HEK293T (cell line): ENCODE measurements at regions not wholly inside any gene's neighbourhood (a gene's known extent, or its start where the extent isn't known, plus 50 kb on each side); places are given as distances from the start of the nearest gene placed in this dataset.

Experiments used
- CTCF ChIA-PET: fragments of 350-600 bp; formaldehyde crosslinking; extraction: SDS; loops from one replicate; lab custom pipeline; 2021; ENCODE audit warnings: antibody characterized with exemption, inconsistent platforms; lab: Yijun Ruan, JAX
- POLR2A ChIA-PET: fragments of 350-600 bp; formaldehyde crosslinking; extraction: SDS; loops from one replicate; lab custom pipeline; 2020; ENCODE audit warnings: antibody characterized with exemption, inconsistent platforms; lab: Yijun Ruan, JAX
- DNase-seq: peaks from one replicate; pipeline ENCODE4 v3.0.0; 2012; ENCODE audit warnings: mixed read lengths; ENCODE audit errors: extremely low spot score
- ARNT ChIP-seq: fragments of 450-650 bp; IDR thresholded peaks from 2 replicates; pipeline ENCODE4 v1.6.1; 2017; ENCODE audit warnings: mild to moderate bottlenecking
- BHLHE40 ChIP-seq: fragments of 450-650 bp; IDR thresholded peaks from 2 replicates; pipeline ENCODE4 v1.6.1; 2016; ENCODE audit warnings: mild to moderate bottlenecking, moderate library complexity, borderline replicate concordance
- CTBP1 ChIP-seq: fragments of 450-650 bp; IDR thresholded peaks from 2 replicates; pipeline ENCODE4 v1.6.1; 2016; ENCODE audit warnings: borderline replicate concordance
- ELF4 ChIP-seq: fragments of 450-650 bp; IDR thresholded peaks from 2 replicates; pipeline ENCODE4 v1.6.1; 2017; ENCODE audit warnings: antibody characterized with exemption
- FOXA1 ChIP-seq: fragments of 450-650 bp; IDR thresholded peaks from 2 replicates; pipeline ENCODE4 v1.6.1; 2016; ENCODE audit warnings: mild to moderate bottlenecking
- FOXK2 ChIP-seq: fragments of 450-650 bp; IDR thresholded peaks from 2 replicates; pipeline ENCODE4 v1.6.1; 2016; ENCODE audit warnings: mild to moderate bottlenecking
- FOXM1 ChIP-seq: fragments of 450-650 bp; IDR thresholded peaks from 2 replicates; pipeline ENCODE4 v1.6.1; 2017; ENCODE audit warnings: mild to moderate bottlenecking, borderline replicate concordance
- HDGF ChIP-seq: fragments of 450-650 bp; IDR thresholded peaks from 2 replicates; pipeline ENCODE4 v1.6.1; 2017; ENCODE audit warnings: antibody characterized with exemption, borderline replicate concordance
- L3MBTL2 ChIP-seq: fragments of 450-650 bp; conservative IDR thresholded peaks from 2 replicates; pipeline ENCODE4 v1.6.1; 2016; ENCODE audit warnings: mild to moderate bottlenecking
- LEF1 ChIP-seq: fragments of 450-650 bp; IDR thresholded peaks from 2 replicates; pipeline ENCODE4 v1.6.1; 2017; ENCODE audit warnings: mild to moderate bottlenecking, borderline replicate concordance
- NFRKB ChIP-seq: fragments of 450-650 bp; IDR thresholded peaks from 2 replicates; pipeline ENCODE4 v1.6.1; 2016; ENCODE audit warnings: mild to moderate bottlenecking, moderate library complexity
- SP1 ChIP-seq: fragments of 450-650 bp; IDR thresholded peaks from 2 replicates; pipeline ENCODE4 v1.6.1; 2017
- SUZ12 ChIP-seq: fragments of 450-650 bp; IDR thresholded peaks from 2 replicates; pipeline ENCODE4 v1.6.1; 2016; ENCODE audit warnings: mild to moderate bottlenecking
- TARDBP ChIP-seq: fragments of 450-650 bp; IDR thresholded peaks from 2 replicates; pipeline ENCODE4 v1.6.1; 2016
- ZNF384 ChIP-seq: fragments of 450-650 bp; IDR thresholded peaks from 2 replicates; pipeline ENCODE4 v1.6.1; 2016
- TF ChIP-seq, protein P1 (sequence below): fragments of 450-650 bp; IDR thresholded peaks from 2 replicates; pipeline ENCODE4 v1.6.1; 2016

DNA sequence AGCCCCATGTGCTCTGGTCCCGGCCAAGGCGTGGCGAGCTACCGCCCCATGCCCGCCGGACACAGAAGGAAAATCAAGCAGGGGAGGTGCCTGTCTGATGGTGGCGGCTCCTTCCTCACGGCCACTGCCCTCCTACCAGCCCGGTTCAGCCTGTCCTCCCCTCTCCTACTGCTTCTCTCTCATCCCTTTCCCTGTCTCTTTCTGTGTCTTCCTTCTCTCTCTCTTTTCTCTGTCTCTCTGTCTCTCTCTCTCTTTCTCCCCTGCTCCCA lies 279.1 kb downstream of the ASMT start:
- ChIA-PET POLR2A (no interaction called here), CTCF (no interaction called here)
- no peak for DNase-seq
- TF ChIP-seq SUZ12 (no peak), ELF4 (no peak), L3MBTL2 (no peak), CTBP1 (no peak), HDGF (no peak), FOXM1 (no peak), ZNF384 (no peak)

DNA sequence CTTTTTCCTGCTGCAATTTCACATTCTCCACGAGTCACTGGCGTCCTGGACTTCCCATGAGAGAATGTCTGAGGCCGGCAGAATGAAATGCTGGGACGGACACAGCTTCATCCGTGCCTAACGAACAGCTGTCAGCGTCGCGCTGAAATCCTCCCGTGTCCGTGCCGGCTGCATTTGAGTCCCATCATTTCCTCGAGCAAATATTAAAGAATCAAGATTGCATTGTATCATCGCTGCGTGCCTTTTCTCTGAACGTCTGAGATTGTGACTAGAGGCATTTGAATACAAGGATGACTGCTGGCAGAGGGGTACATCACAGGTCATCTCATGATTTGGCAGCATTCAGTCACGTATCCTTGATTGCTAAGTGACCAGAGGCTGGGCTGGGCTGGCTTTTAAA lies 279.9 kb downstream of the ASMT start:
- no peak for DNase-seq
- TF ChIP-seq SP1 (no peak), BHLHE40 (no peak), ZNF384 (no peak), HDGF (no peak), CTBP1 (no peak), ELF4 (no peak), FOXA1 (no peak), FOXK2 (no peak), FOXM1 (no peak), TARDBP (no peak), NFRKB (no peak), ARNT (no peak), L3MBTL2 (no peak), LEF1 (no peak), SUZ12 (no peak)
- TF ChIP-seq, protein P1, sequence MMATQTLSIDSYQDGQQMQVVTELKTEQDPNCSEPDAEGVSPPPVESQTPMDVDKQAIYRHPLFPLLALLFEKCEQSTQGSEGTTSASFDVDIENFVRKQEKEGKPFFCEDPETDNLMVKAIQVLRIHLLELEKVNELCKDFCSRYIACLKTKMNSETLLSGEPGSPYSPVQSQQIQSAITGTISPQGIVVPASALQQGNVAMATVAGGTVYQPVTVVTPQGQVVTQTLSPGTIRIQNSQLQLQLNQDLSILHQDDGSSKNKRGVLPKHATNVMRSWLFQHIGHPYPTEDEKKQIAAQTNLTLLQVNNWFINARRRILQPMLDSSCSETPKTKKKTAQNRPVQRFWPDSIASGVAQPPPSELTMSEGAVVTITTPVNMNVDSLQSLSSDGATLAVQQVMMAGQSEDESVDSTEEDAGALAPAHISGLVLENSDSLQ = no peak
- ChIA-PET POLR2A (no interaction called here), CTCF (no interaction called here)

DNA sequence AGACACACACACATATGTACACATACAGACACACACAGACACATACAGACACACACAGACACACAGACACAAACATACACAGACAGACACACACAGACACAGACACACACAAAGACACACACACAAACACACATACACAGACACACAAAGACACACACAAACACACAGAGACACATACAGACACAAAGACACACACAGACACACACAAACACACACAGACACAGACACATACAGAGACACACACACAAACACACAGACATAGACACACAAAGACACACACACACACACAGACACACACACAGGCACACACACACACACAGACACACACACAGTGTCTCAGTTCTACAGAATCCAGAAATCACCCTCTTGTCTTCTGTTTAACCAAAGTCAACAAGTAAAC lies 280.7 kb downstream of the ASMT start:
- POLR2A ChIA-PET = no interaction called here
- DNase-seq = no peak
- CTCF ChIA-PET = no interaction called here
- TF ChIP-seq CTBP1 (no peak), HDGF (no peak), NFRKB (no peak), FOXK2 (no peak), ELF4 (no peak), TARDBP (no peak), FOXA1 (no peak), FOXM1 (no peak), LEF1 (no peak), SP1 (no peak), BHLHE40 (no peak)

DNA sequence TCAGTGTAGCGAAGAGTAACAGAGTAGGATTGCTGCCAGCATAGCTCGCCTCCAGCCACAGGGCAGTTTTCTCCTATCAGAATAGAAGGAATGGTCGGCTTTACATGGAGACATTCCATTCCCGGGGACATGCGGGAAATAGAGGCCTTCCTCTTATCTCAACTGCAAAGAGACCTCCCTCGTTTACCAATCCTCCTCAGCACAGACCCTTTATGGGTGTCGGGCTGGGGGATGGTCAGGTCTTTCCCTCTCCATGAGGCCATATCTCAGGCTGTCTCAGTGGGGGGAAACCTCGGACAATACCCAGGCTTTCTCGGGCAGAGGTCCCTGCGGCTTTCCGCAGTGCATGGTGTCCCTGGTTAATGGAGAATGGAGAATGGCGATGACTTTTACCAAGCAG lies 285.0 kb downstream of the ASMT start:
- CTCF ChIA-PET = no interaction called here
- POLR2A ChIA-PET = no interaction called here
- no peak for DNase-seq
- TF ChIP-seq ARNT (no peak), HDGF (no peak), SUZ12 (no peak), FOXA1 (no peak), L3MBTL2 (no peak), BHLHE40 (no peak), TARDBP (no peak), CTBP1 (no peak), ZNF384 (no peak), LEF1 (no peak), FOXK2 (no peak), SP1 (no peak), ELF4 (no peak)
- TF ChIP-seq, protein P1 = no peak

DNA sequence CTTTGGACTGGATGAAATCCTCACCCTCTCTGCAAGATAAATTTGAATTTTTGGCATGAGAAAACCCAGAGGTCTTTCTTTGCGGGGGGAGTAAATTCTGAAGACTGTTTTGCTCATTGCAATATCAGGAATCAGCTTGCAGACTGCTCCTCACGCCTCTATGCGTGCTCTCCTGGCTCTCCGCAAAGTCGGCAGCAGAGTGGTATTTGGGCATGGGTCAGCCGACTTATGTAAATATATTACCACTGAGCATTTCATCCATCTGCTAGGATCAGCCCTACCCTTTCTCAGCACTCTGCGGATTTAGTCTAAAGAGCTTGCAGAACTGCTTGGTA lies 288.0 kb downstream of the ASMT start:
- TF ChIP-seq ZNF384 (no peak), SUZ12 (no peak), ELF4 (no peak), LEF1 (no peak), TARDBP (no peak), SP1 (no peak), L3MBTL2 (no peak), FOXA1 (no peak), HDGF (no peak), NFRKB (no peak), FOXM1 (no peak), FOXK2 (no peak), BHLHE40 (no peak), CTBP1 (no peak), ARNT (no peak)
- TF ChIP-seq, protein P1 = no peak
- DNase-seq = no peak
- ChIA-PET CTCF (no interaction called here), POLR2A (no interaction called here)

DNA sequence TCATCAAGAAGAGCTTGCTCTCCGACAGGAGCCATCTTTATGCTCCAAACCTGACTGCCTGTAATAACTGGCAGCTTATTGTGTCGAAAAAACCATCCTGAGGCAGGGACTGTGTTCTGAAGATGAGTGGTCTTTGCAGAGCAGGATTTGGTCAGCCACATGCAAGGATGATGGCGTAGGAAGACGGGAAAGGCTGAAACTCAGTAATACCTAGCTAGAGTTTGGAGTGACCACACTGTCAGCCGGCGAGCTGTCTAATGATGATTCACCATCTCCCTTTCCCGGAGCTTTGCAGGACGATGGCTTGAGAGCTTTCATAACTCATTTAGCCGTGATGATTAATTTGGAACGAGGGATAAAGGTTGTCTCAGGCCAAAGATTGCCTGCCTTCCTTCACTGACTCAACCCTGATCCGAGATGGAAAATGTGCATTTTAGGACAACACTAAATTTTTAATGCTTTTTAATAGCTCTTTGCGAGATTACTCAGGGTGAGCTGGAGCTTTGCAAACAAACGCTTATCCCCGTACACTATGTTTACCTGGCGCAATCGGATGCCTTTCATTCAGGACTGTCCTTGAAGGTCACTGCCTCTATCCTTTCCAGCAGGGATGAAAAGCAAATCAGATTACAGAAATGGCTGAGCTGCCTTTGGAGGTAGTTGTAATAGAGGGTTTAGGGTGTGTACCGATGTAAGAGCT lies 288.5 kb downstream of the ASMT start:
- TF ChIP-seq SP1 (no peak), CTBP1 (no peak), BHLHE40 (no peak), TARDBP (no peak), SUZ12 (no peak), FOXM1 (no peak), FOXK2 (no peak), ZNF384 (no peak), ARNT (no peak), L3MBTL2 (no peak), LEF1 (no peak), HDGF (no peak), FOXA1 (no peak), NFRKB (no peak), ELF4 (no peak)
- TF ChIP-seq, protein P1 = no peak
- DNase-seq = no peak
- ChIA-PET POLR2A (no interaction called here), CTCF (no interaction called here)
